GM13976 (cell line): ENCODE measurements at regions not wholly inside any gene's neighbourhood (a gene's known extent, or its start where the extent isn't known, plus 50 kb on each side); places are given as distances from the start of the nearest gene placed in this dataset.
"Not testable (repeated sequence)": the region's sequence is repeated elsewhere in the genome, so short reads cannot be mapped to it uniquely, and the experiment has no call there.

Source experiments
- DNase-seq: peaks from one replicate; pipeline ENCODE4 v3.0.0; 2012; ENCODE audit warnings: low spot score
- CTCF ChIP-seq: IDR thresholded peaks from 2 replicates; pipeline ENCODE4 v1.5.1; 2012; ENCODE audit warnings: borderline replicate concordance, mild to moderate bottlenecking; ENCODE audit not compliant: insufficient read depth; ENCODE audit errors: extremely low read depth, missing control alignments, control extremely low read depth
- in situ Hi-C: fragments of 300-500 bp; cut with MboI; formaldehyde crosslinking; loops from one replicate; pipeline ENCODE4 v1.12.0; 2022; ENCODE audit warnings: low sequenced_read_pairs, mixed read lengths, inconsistent platforms; ENCODE audit not compliant: unreplicated experiment

GRCh38 chr7:109462171-109462570, 892.5 kb downstream of the DNAJB9 start:
- no peak for TF ChIP-seq CTCF
- no peak for DNase-seq
- in situ Hi-C loops = no loop called here

- in situ Hi-C loops, DNase-seq: not testable (repeated sequence)
These were observed 898.1 kb downstream of the DNAJB9 start for GRCh38 chr7:109467729-109468128.

DNA sequence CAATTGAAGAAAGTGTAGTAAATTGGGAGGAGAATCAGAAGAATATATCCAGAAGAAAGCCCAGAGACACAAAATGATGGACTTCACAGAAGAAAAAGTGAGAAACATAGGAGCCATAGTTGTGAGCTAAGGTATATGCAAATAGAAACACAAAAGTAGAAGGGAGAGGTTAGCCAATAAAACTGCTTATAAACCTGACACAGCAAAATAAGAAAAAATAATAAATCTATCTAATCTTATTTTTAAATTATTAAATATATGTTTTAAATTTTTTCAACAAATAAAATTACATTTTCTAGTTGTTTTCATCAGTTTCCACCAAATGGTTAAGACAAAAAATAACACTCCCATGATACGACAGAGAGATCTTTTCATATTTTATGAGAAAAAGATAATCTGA, 903.5 kb downstream of the DNAJB9 start:
- DNase-seq = no peak
- in situ Hi-C loops = no loop called here
- no peak for TF ChIP-seq CTCF

DNA sequence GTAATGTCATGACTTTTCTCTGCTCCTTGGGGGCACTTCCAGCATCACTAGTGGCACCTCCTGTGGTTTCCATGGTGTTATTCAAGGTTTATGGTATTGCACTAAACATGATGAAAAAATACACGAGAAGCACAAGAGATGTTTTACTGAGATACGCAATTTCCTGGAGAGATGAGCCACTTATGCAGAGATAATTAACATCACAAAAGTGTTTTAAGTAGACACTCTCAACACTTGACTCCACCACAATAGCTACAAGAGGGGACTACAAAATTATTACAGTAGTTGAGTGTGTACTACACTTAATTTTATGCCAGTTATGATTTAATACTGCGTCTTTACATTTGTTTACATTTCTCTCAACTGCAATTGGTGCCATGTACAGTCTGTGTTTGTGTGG, 906.7 kb downstream of the DNAJB9 start:
- TF ChIP-seq CTCF = no peak
- no peak for DNase-seq

DNA sequence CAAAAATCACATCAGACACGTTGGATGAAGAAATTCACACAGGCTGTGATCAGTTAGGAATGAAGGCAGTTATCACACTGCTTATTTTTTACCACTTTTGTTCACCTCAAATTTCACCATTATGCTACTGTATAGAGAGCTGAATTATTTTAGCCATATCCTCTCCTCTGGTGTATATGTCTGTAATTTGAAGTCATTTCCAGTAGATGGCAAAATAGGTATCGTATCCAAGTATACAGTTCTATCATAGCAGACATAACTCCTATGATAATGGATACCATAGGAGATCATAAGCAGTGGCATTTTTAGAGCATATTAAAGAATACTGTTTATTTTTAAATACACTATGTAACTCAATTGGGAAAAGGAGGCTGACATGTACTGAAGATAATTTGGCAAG, 909.7 kb downstream of the DNAJB9 start:
- in situ Hi-C loops = no loop called here
- no peak for DNase-seq
- TF ChIP-seq CTCF = no peak

More for the DNA sequence above, 906.7 kb downstream of the DNAJB9 start:
- in situ Hi-C loops = no loop called here

- in situ Hi-C loops, DNase-seq: not testable (repeated sequence)
These were observed 920.9 kb downstream of the DNAJB9 start for GRCh38 chr7:109490607-109491006.

GRCh38 chr7:109497053-109497452, 927.4 kb downstream of the DNAJB9 start:
- no peak for DNase-seq
- no peak for TF ChIP-seq CTCF
- in situ Hi-C loops = no loop called here

GRCh38 chr7:109498131-109498530, 928.5 kb downstream of the DNAJB9 start:
- DNase-seq = no peak
- TF ChIP-seq CTCF = no peak
- in situ Hi-C loops = no loop called here
